ENCODE measurements at regions not wholly inside any gene's neighbourhood (a gene's known extent, or its start where the extent isn't known, plus 50 kb on each side); places are given as distances from the start of the nearest gene placed in this dataset.

GRCh38 chr5:75921011-75921410 is 162.2 kb upstream of the SV2C start:
- Histone ChIP-seq H3K4me3 (ENCODE audit: low read length) (no peak overlapping the region), H3K36me3 (ENCODE audit: control insufficient read depth, insufficient read depth, low read length) (no peaks in the 10 kb centered on the region), H3K4me1 (ENCODE audit: control insufficient read depth, insufficient read depth, low read length) (no peaks in the 10 kb centered on the region), H3K27me3 (ENCODE audit: control insufficient read depth, insufficient read depth, low read length) (no peaks in the 10 kb centered on the region), H3K9me3 (ENCODE audit: control insufficient read depth, insufficient read depth, low read length) (no peaks in the 10 kb centered on the region), H3K27ac (ENCODE audit: low read length) (no peak overlapping the region)
- Mint-ChIP-seq H3K9me3 (no peaks in the 10 kb centered on the region), H3K36me3 (no peaks in the 10 kb centered on the region), H3K27me3 (ENCODE audit: low read depth in 2 of 2) (peaks cover 20 to 21% of the 10 kb centered on the region in 2 donors), H3K4me3 (no peak overlapping the region), H3K4me1 (no peaks in the 10 kb centered on the region), H3K27ac (no peak overlapping the region)
- intact Hi-C loops (cut with micrococcal nuclease) = no loop called here
- ATAC-seq (no peak), DNase-seq (no peak)
- 83% methylated on average over 6 of the region's 6 CpGs for WGBS (ENCODE audit: insufficient coverage)
- no peak for TF ChIP-seq CTCF (IDR thresholded peaks at IDR 0.05)

GRCh38 chr5:75916144-75916543 is 167.0 kb upstream of the SV2C start:
- peaks cover 22 to 24% of the 10 kb centered on the region in 2 donors for H3K27me3 Mint-ChIP-seq (ENCODE audit: low read depth in 2 of 2)
- ATAC-seq (no peak), DNase-seq (no peak)
- WGBS (ENCODE audit: insufficient coverage) = 32% methylated on average over 2 of the region's 2 CpGs
- no peaks in the 10 kb centered on the region for H3K4me1 Mint-ChIP-seq
- no peak overlapping the region for H3K27ac ChIP-seq (ENCODE audit: low read length)
- no peak overlapping the region for H3K4me3 Mint-ChIP-seq
- peaks cover 0 to 2% of the 10 kb centered on the region in 2 donors for H3K9me3 Mint-ChIP-seq
- no peaks in the 10 kb centered on the region for H3K27me3 ChIP-seq (ENCODE audit: control insufficient read depth, insufficient read depth, low read length)
- intact Hi-C loops (cut with micrococcal nuclease) = no loop called here
- H3K4me1 ChIP-seq (ENCODE audit: control insufficient read depth, insufficient read depth, low read length) = no peaks in the 10 kb centered on the region
- H3K4me3 ChIP-seq (ENCODE audit: low read length) = no peak overlapping the region
- H3K9me3 ChIP-seq (ENCODE audit: control insufficient read depth, insufficient read depth, low read length) = no peaks in the 10 kb centered on the region
- no peaks in the 10 kb centered on the region for H3K36me3 ChIP-seq (ENCODE audit: control insufficient read depth, insufficient read depth, low read length)
- H3K27ac Mint-ChIP-seq = no peak overlapping the region
- no peaks in the 10 kb centered on the region for H3K36me3 Mint-ChIP-seq
- TF ChIP-seq CTCF (IDR thresholded peaks at IDR 0.05) = no peak

GRCh38 chr5:75909223-75909622 is 174.0 kb upstream of the SV2C start:
- Histone ChIP-seq H3K36me3 (ENCODE audit: control insufficient read depth, insufficient read depth, low read length) (no peaks in the 10 kb centered on the region), H3K4me1 (ENCODE audit: control insufficient read depth, insufficient read depth, low read length) (no peaks in the 10 kb centered on the region), H3K9me3 (ENCODE audit: control insufficient read depth, insufficient read depth, low read length) (no peaks in the 10 kb centered on the region), H3K27me3 (ENCODE audit: control insufficient read depth, insufficient read depth, low read length) (no peaks in the 10 kb centered on the region), H3K27ac (ENCODE audit: low read length) (no peak overlapping the region), H3K4me3 (ENCODE audit: low read length) (no peak overlapping the region)
- DNase-seq = no peak
- Mint-ChIP-seq H3K27ac (no peak overlapping the region), H3K4me1 (no peaks in the 10 kb centered on the region), H3K9me3 (no peaks in the 10 kb centered on the region), H3K27me3 (ENCODE audit: low read depth in 2 of 2) (peaks cover 12 to 34% of the 10 kb centered on the region in 2 donors), H3K36me3 (no peaks in the 10 kb centered on the region), H3K4me3 (no peak overlapping the region)
- intact Hi-C loops (cut with micrococcal nuclease) = no loop called here
- TF ChIP-seq CTCF (IDR thresholded peaks at IDR 0.05) = no peak
- WGBS (ENCODE audit: insufficient coverage) = 100% methylated on average over 1 of the region's 1 CpG
- no peak for ATAC-seq

GRCh38 chr5:75907651-75908050 is 175.5 kb upstream of the SV2C start:
- TF ChIP-seq CTCF (IDR thresholded peaks at IDR 0.05) = no peak
- Mint-ChIP-seq H3K4me1 (no peaks in the 10 kb centered on the region), H3K27me3 (ENCODE audit: low read depth in 2 of 2) (peaks cover 18 to 44% of the 10 kb centered on the region in 2 donors), H3K36me3 (no peaks in the 10 kb centered on the region), H3K4me3 (no peak overlapping the region), H3K27ac (no peak overlapping the region), H3K9me3 (no peaks in the 10 kb centered on the region)
- no peaks in the 10 kb centered on the region for H3K9me3 ChIP-seq (ENCODE audit: control insufficient read depth, insufficient read depth, low read length)
- intact Hi-C loops (cut with micrococcal nuclease) = no loop called here
- no peak overlapping the region for H3K4me3 ChIP-seq (ENCODE audit: low read length)
- DNase-seq = no peak
- H3K36me3 ChIP-seq (ENCODE audit: control insufficient read depth, insufficient read depth, low read length) = no peaks in the 10 kb centered on the region
- 95% methylated on average over 4 of the region's 4 CpGs for WGBS (ENCODE audit: insufficient coverage)
- H3K27me3 ChIP-seq (ENCODE audit: control insufficient read depth, insufficient read depth, low read length) = no peaks in the 10 kb centered on the region
- H3K27ac ChIP-seq (ENCODE audit: low read length) = no peak overlapping the region
- no peak for ATAC-seq
- no peaks in the 10 kb centered on the region for H3K4me1 ChIP-seq (ENCODE audit: control insufficient read depth, insufficient read depth, low read length)
